Caco-2 (cell line): ENCODE measurements at regions not wholly inside any gene's neighbourhood (a gene's known extent, or its start where the extent isn't known, plus 50 kb on each side); places are given as distances from the start of the nearest gene placed in this dataset.
"Not testable (repeated sequence)": the region's sequence is repeated elsewhere in the genome, so short reads cannot be mapped to it uniquely, and the experiment has no call there.

ENCODE experiments used
- BruUV-seq: library from RNA; stranded (reverse); fragments of 400-500 nt; replicated peaks from 2 replicates; lab custom pipeline; 2021; lab: Mats Ljungman, UMichigan
- CTCF ChIA-PET: fragments of 300-600 bp; sonication (Branson Sonifier 250); formaldehyde crosslinking; loops from one replicate; lab custom pipeline; 2022; ENCODE audit warnings: antibody characterized with exemption; lab: Charles Lee
- POLR2A ChIA-PET: fragments of 300-600 bp; sonication (Branson Sonifier 250); formaldehyde crosslinking; loops from one replicate; lab custom pipeline; 2022; ENCODE audit warnings: antibody characterized with exemption; lab: Charles Lee
- DNase-seq, 2 experiments: peaks; one replicate each; pipeline versions ENCODE4 v3.0.0 to v3.0.0-alpha.2; 2020 to 2022
- H3K27me3 ChIP-seq: replicated peaks from 2 replicates; pipeline ENCODE4 v1.6.0; 2011; ENCODE audit warnings: low read length; ENCODE audit not compliant: control insufficient read depth, insufficient read depth
- H3K36me3 ChIP-seq: 2 replicates; pipeline ENCODE4 v1.5.1; 2011; ENCODE audit warnings: low read length; ENCODE audit not compliant: control insufficient read depth, insufficient read depth
- H3K4me1 ChIP-seq: fragments of 250-450 bp; sonication (Bioruptor Pico); 2 replicates; pipeline ENCODE4 v1.5.1; 2020; ENCODE audit warnings: mild to moderate bottlenecking
- H3K4me3 ChIP-seq: 2 replicates; pipeline ENCODE4 v1.5.1; 2011; ENCODE audit warnings: low read depth, mild to moderate bottlenecking, control low read depth, low read length
- H3K9me3 ChIP-seq: fragments of 250-450 bp; sonication (Bioruptor Pico); 2 replicates; pipeline ENCODE4 v1.5.1; 2020; ENCODE audit warnings: mild to moderate bottlenecking, moderate library complexity
- H3K27ac Mint-ChIP-seq: one replicate; pipeline ENCODE4 v1.8.0; 2022; ENCODE audit warnings: mixed read lengths; ENCODE audit not compliant: unreplicated experiment
- H3K27me3 Mint-ChIP-seq: one replicate; pipeline ENCODE4 v1.8.0; 2022; ENCODE audit warnings: mixed read lengths; ENCODE audit not compliant: insufficient read depth, unreplicated experiment
- H3K36me3 Mint-ChIP-seq: one replicate; pipeline ENCODE4 v1.8.0; 2022; ENCODE audit warnings: mild to moderate bottlenecking, mixed read lengths; ENCODE audit not compliant: insufficient read depth, unreplicated experiment
- H3K4me1 Mint-ChIP-seq: one replicate; pipeline ENCODE4 v1.8.0; 2022; ENCODE audit warnings: low read depth, mixed read lengths; ENCODE audit not compliant: unreplicated experiment
- H3K4me3 Mint-ChIP-seq: one replicate; pipeline ENCODE4 v1.8.0; 2022; ENCODE audit warnings: mild to moderate bottlenecking, moderate library complexity, mixed read lengths; ENCODE audit not compliant: unreplicated experiment
- H3K9me3 Mint-ChIP-seq: one replicate; pipeline ENCODE4 v1.8.0; 2022; ENCODE audit warnings: mixed read lengths; ENCODE audit not compliant: unreplicated experiment
- intact Hi-C: fragments of 100-400 bp; cut with micrococcal nuclease; formaldehyde crosslinking; loops from one replicate; pipeline ENCODE4 v1.10.0; 2022; ENCODE audit not compliant: unreplicated experiment
- TF ChIP-seq, protein P1 (sequence below), 2 experiments: fragments of 200-600 bp in 1 of 2; IDR thresholded peaks; 1 replicate in 1 of 2; 2 replicates in 1 of 2; pipeline versions ENCODE4 v1.5.1 to v1.8.0; 2011 to 2022; ENCODE audit warnings: antibody characterized with exemption in 1 of 2, control low read depth in 1 of 2, inconsistent platforms in 1 of 2, low read depth in 1 of 2, low read length in 1 of 2, mild to moderate bottlenecking in 1 of 2, moderate library complexity in 1 of 2; ENCODE audit not compliant: insufficient read depth in 1 of 2, severe bottlenecking in 1 of 2, unreplicated experiment in 1 of 2

DNA sequence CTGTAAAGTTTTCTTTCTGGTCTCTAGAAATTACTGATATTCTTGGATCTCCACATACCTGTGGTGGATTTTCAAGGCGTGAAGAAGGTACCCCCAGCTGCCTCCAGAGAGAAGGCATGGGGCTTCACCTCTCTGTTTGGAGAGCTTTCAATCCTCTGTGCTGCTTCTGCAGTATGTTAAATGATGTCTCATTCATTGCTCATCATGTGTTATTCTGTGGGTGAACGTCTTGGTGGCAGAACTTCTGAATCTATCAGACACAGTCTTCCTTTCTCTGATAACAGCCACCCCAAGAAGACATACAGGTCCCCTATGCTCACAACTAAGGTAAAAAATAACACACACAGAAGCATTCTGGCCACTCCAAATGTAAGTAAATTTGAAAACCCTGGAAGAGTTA is 221.3 kb upstream of the TMEM260 start:
- intact Hi-C loops, result no loop called here
- no peaks in the 10 kb centered on the region for H3K9me3 ChIP-seq
- H3K36me3 ChIP-seq, result no peaks in the 10 kb centered on the region
- no peaks in the 10 kb centered on the region for H3K27me3 ChIP-seq
- H3K4me3 ChIP-seq, result no peak overlapping the region
- Mint-ChIP-seq H3K36me3 (peaks cover 3% of the 10 kb centered on the region), H3K4me1 (no peaks in the 10 kb centered on the region), H3K27me3 (peaks cover 25% of the 10 kb centered on the region), H3K9me3 (no peaks in the 10 kb centered on the region), H3K27ac (no peak overlapping the region), H3K4me3 (no peak overlapping the region)
- no peaks in the 10 kb centered on the region for H3K4me1 ChIP-seq
- BruUV-seq, result no TSS peak
- no peak for DNase-seq
- ChIA-PET POLR2A (no interaction called here), CTCF (no interaction called here)
- TF ChIP-seq, protein P1, sequence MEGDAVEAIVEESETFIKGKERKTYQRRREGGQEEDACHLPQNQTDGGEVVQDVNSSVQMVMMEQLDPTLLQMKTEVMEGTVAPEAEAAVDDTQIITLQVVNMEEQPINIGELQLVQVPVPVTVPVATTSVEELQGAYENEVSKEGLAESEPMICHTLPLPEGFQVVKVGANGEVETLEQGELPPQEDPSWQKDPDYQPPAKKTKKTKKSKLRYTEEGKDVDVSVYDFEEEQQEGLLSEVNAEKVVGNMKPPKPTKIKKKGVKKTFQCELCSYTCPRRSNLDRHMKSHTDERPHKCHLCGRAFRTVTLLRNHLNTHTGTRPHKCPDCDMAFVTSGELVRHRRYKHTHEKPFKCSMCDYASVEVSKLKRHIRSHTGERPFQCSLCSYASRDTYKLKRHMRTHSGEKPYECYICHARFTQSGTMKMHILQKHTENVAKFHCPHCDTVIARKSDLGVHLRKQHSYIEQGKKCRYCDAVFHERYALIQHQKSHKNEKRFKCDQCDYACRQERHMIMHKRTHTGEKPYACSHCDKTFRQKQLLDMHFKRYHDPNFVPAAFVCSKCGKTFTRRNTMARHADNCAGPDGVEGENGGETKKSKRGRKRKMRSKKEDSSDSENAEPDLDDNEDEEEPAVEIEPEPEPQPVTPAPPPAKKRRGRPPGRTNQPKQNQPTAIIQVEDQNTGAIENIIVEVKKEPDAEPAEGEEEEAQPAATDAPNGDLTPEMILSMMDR (IDR thresholded peaks at IDR 0.05; ENCODE audit: insufficient read depth in 1 of 2, low read depth in 1 of 2, low read length in 1 of 2, severe bottlenecking in 1 of 2, unreplicated experiment in 1 of 2), result no peak

DNA sequence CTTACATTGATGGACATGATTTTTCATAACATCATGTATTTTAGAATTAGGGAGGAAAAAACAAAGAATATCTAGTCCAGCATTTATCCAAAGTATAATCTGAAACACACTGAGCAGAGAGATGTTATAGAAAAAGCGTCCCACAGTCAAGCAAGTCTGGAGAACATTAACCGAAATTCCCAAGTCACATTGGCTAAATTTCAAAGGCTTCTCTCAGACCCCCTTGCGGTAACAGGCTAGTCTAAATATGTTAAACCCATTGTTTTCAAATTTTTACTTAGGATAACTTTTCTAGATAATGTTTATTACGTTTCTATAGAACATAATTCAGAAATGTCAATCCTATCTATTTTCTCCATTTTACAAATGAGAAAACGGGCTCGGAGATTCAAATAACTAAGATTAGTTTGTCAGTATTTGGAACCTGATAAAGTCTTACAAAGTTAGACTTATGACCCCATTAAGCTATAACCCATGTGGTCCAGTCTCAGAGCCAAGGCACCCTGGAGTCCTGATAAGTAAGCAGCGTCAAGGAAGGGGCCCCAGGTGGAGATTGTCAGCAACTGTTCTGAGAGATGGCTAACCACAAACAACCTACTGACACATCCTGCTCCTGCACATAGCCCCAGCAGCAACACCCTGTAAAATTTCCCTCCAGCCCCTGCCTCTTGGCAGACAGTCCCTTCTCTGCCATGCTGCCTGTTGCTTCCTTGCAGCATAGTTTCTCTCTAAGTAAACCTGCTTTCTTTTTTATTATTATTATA is 220.6 kb upstream of the TMEM260 start:
- TF ChIP-seq, protein P1 (IDR thresholded peaks at IDR 0.05; ENCODE audit: insufficient read depth in 1 of 2, low read depth in 1 of 2, low read length in 1 of 2, severe bottlenecking in 1 of 2, unreplicated experiment in 1 of 2), result no peak
- CTCF ChIA-PET, result no interaction called here
- no peak overlapping the region for H3K4me3 Mint-ChIP-seq

DNA sequence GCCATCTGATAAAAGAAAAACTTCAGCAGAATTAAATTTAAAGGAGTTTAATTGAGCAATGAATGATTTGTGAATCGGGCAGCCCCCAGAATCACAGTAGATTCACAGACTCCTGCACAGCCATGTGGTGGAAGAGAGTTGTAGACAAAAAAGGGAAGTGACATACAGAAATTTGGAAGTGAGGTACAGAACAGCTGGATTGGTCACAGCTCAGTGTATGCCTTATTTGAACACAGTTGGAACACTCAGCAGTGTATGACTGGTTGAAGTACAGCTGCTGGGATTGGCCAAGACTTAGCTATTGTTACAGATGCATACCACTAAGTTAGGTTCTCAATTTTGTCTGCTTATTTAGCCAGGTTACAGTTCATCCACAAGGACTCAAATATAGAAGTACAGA is 213.9 kb upstream of the TMEM260 start:
- peaks cover 28% of the 10 kb centered on the region for H3K27me3 Mint-ChIP-seq
- H3K27ac Mint-ChIP-seq, H3K4me3 ChIP-seq, H3K27me3 ChIP-seq, H3K9me3 ChIP-seq, H3K4me1 ChIP-seq, H3K4me3 Mint-ChIP-seq, H3K36me3 Mint-ChIP-seq, DNase-seq, H3K36me3 ChIP-seq, BruUV-seq, H3K4me1 Mint-ChIP-seq, POLR2A ChIA-PET, H3K9me3 Mint-ChIP-seq, intact Hi-C loops, CTCF ChIA-PET: not testable (repeated sequence)

More for the DNA sequence above, 220.6 kb upstream of the TMEM260 start:
- no peaks in the 10 kb centered on the region for H3K36me3 ChIP-seq
- no peaks in the 10 kb centered on the region for H3K9me3 ChIP-seq
- Mint-ChIP-seq H3K4me1 (no peaks in the 10 kb centered on the region), H3K27me3 (peaks cover 27% of the 10 kb centered on the region), H3K9me3 (no peaks in the 10 kb centered on the region), H3K36me3 (peaks cover 6% of the 10 kb centered on the region), H3K27ac (no peak overlapping the region)
- no peak overlapping the region for H3K4me3 ChIP-seq
- no peak for DNase-seq
- H3K27me3 ChIP-seq, result no peaks in the 10 kb centered on the region
- no TSS peak for BruUV-seq
- POLR2A ChIA-PET, result no interaction called here
- intact Hi-C loops, result no loop called here
- no peaks in the 10 kb centered on the region for H3K4me1 ChIP-seq
